Right renal pelvis (tissue), 4 donors: ENCODE measurements at regions not wholly inside any gene's neighbourhood (a gene's known extent, or its start where the extent isn't known, plus 50 kb on each side); places are given as distances from the start of the nearest gene placed in this dataset.

Source experiments
- DNase-seq, 4 donors: peaks; one replicate each; pipeline ENCODE4 v3.0.0-alpha.2; 2013; ENCODE audit warnings: low read depth in 4 of 4, low spot score in 3 of 4, missing footprints in 1 of 4

DNA sequence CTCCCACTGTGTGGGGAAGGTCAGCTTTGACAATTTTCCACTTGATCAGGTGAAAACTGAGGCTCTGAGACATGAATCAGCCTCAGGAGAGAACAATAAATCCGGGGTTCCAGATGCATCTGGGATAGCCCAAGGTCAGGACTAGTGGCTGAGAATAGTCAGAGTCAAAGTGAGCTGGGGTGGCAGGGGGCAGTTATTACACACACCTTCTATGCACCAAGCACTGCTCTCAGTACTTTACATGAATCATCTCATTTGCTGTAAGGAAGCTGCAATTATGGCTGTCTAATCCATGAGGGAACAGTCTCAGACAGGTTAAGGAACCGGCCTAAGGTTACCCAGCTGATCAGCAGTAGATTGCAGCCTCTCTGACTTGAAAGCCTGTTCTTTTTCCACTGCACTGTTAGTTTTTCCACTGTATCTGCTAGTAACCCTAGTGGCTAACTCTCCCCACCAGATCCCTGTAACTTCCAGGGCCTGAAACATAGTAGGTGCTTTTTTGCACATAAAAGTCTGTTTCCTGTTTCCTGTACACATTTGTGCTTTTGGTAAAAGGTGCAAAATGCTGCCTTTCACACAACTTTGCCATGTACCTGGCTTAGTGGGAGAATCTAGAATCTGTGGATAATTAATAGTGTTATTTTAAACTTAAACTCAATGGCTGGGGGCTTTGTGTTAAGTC, 125.9 kb downstream of the EMX2 start:
- DNase-seq = no peak

- DNase-seq = no peak
These were observed 126.6 kb downstream of the EMX2 start for GRCh38 chr10:117669122-117669521.

GRCh38 chr10:117670116-117670904, 127.8 kb downstream of the EMX2 start:
- no peak for DNase-seq

DNA sequence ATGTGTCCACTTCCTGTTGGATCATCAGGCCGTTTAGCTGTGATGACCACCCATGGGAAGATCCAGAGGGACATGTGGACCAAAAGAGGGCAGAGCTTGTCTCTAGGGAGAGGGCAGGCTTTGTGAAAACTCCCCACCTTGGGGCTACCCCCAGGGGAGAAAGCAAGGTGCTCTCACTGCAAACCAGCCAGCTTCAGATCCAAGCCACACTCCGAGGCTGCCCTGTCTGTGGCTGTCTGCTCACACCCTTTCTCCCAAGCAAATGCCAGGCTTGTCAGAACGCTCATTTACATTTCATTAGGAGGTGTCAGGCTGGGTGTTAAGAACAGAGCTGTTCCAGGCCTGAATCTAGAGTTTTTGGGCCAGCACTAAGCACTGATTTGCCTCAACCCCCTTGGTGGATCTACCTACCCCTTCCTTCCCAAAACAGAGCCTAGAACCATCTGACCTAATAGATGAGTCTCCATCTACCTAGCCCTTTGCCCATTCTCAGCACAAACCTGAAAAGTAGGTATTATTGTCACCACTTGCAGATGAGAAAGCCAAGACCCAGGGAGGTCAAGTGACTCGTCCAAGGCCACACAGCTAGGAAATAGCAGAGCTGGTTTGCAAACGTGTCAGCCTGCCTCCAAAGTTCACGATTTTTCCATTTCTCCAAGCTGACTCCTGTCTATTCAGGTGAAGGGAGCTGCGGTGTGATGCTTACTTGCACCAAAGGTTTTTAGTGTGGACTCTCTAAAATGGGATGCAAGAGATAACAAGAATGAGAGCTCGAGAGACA, 130.9 kb downstream of the EMX2 start:
- DNase-seq = no peak

- no peak for DNase-seq
These were observed 131.7 kb downstream of the EMX2 start for GRCh38 chr10:117674201-117674600.

DNA sequence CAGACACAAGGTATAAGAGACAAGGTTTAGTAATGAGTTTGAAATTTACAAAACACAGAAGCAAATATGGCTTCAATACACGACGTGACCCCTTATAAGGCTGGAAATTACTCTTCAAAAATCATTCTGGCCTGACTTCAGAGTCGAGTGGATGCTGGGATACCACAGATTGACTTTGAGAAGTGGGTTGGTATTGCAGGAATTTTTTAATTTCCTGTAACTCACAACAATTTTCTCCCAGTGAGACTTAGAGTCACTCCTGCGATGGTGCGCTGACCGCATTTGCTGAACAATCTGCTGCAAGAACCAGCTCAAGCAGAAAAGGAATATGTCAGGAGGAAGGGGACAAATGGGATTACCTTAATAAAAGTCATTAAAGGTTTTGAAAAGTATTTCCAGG, 132.1 kb downstream of the EMX2 start:
- DNase-seq = no peak

- no peak for DNase-seq
These were observed 133.0 kb downstream of the EMX2 start for GRCh38 chr10:117675514-117676055.

- DNase-seq = no peak
These were observed 134.7 kb downstream of the EMX2 start for GRCh38 chr10:117677239-117677638.

DNA sequence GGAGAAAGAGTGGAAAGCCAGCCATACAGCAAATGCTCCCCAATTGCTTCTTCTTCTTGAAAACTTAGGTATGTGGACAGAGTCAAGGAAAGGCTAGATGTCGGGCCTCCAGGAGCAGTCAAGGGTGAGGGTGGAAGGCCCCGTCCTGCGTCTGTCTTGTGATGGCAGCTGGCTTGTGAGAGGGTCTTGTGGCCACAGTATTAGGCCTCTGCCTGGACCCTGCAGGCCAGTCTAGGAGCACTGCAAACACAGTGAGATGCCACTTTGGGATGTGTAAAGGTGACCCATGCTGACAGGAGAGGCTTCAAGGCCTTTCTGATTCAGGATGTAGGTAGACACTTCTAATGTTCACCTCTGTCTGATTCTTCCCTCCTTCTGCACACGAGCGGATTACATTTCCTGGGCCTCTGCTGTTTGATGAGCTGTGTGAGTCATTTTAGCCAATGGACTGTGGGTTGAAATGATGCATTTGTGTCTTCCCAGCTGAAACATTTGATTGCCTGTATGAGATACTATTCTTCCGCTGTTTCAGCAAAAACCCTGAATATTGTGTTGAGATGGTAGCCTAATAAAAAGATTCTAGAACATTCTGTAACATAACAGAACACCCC, 135.4 kb downstream of the EMX2 start:
- DNase-seq = no peak

DNA sequence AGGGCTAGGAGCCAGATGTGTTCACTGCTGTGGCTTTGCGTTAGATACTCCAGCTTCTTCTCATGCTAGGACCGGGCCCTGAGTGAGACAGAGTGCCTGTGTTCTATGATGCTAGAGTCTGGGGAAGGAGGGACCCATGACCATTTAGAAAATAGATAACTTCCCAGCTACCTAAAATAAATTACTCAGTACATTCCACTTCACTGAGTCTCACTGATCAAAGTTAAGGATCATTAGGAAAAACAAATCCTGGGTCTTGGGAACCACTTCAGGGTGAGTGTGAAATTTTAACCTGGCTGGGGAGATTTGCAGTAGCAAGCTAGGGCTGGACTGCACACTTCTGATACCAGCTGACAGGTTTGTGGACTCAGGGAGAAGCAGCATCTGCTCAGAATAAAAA, 138.1 kb downstream of the EMX2 start:
- DNase-seq = no peak

DNA sequence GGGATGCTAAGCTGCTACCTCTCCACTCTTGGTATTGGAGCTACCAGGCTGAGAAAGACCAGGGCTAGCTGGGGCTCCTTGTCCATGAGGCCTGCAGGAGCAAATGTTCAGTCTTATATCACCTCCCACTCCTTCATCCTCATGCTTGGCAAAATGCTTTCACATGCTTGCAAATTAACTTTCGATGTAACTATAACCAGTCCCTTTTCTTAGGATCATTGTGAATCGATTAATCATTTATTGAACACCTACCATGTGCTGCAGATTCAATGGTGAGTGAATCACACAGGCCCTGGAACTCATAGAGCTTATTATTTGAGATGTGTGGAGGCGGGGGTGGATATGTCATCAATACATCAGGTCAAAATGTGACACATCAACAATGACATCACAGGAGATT, 138.6 kb downstream of the EMX2 start:
- DNase-seq = no peak

DNA sequence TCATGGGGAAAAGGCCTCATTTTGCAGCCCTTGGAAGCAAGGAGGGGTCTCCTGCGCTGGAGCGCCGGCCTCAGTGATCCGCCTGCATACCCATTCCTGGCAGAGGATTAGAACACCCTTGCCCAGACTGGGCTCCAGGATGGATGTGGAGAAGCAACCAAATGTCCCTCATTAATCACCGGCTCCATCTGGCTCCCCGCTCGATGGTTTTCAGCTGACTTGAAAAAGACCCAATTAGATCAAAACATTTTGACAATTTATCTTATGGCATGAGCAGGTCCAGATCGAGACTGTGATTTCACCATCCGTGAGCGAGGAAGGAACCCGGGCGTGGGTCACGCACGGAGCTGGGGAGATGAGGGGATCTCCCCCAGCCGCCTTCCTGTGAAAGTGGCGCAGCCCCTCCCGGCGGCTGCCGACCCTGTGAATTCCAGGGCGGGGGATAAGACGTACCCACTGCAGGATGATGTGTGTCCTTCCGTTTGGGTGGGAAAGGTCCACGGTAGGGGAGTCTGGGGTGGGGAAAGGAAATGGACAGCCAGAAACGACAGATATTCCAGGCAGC, 141.6 kb downstream of the EMX2 start:
- DNase-seq = no peak

DNA sequence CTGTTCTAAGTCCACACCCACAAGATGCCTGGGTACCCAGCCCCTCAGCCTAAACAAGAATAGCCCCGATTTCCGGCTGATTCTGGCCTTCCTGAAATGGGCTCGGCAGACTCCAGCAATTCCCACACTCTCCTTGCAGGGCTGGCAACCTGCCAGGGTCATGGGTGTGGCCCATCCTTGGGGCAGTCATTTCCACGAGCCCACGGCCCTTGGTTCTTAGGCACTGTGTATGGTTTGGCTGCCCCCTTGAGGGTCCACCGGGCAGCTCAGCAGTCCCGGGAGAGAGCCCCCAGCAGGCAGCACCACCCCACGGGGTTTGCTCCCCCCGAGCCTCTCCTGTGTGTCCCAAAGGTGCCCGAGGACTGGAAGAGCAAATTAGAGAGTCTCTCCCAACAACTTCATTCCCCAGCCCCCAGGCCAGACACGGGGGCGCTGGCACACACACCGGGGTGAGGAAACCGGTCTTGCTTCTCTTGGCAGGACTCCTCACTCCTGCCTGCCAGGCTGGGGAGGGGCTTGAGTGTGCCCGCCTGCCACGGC, 142.2 kb downstream of the EMX2 start:
- peak in 1 of 4 donors; percentile 35 for DNase-seq

DNA sequence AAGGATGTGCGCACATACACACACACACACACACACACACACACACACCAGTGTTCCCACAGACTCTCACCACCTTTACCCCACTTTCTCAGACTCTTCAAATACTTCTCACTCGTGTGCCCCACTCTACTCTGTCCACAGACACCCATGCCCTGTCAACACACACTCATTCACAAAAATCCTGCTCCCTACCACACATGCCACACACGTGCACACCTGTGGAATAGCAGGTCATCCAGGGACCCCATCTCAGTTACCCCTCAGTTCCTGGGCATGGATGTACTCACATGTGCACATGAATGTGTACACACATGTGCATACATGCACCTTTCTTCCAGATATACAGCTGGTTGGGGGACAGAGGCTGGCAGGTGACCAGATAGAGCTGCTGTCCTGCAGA, 142.9 kb downstream of the EMX2 start:
- no peak for DNase-seq

- DNase-seq = no peak
These were observed 144.1 kb downstream of the EMX2 start for GRCh38 chr10:117686606-117687005.

DNA sequence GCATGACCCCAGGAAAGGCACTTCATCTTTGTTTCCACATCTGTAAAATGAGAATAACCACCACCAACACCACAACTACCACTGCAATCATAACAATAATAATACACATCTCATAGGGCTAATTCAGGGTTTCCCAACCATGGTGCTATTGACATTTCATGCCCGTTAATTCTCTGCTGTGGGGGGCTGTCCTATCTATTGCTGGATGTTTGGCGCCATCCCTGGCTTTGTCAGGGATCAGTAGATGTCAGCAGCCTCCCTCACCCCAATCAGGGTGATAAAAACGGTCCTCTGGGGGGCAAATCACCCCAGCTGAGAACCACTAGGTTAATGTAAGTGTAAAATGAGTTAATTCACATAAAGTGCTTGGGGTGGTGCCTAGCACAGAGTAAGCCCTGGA, 145.8 kb downstream of the EMX2 start:
- no peak for DNase-seq

GRCh38 chr10:117689566-117689965, 147.0 kb downstream of the EMX2 start:
- no peak for DNase-seq

GRCh38 chr10:117690359-117690758, 147.8 kb downstream of the EMX2 start:
- no peak for DNase-seq

- DNase-seq = no peak
These were observed 151.6 kb downstream of the EMX2 start for GRCh38 chr10:117694190-117694589.

- no peak for DNase-seq
These were observed 154.9 kb downstream of the EMX2 start for GRCh38 chr10:117697402-117697801.
